ENCODE measurements at regions not wholly inside any gene's neighbourhood (a gene's known extent, or its start where the extent isn't known, plus 50 kb on each side); places are given as distances from the start of the nearest gene placed in this dataset.

DNA sequence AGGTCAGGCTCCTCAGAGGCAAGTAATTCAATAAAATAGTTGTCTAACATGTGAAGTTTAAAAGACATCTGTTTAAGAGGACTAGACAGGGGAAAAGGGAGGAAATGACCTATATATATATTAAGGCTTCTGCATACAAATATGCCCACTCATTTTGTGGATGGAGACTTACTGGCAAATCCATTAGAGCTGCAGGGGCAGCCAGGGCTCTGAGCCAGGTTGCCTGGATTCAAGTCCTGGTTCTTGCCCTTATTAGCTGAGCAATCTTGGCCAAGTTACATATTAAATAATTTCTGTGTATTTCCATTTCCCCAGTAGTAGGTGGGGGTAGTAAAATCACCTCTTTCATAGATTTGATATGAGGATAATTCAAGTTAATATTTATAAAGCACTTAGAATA, 287.0 kb upstream of the RIMS1 start:
- Histone ChIP-seq H3K27ac (ENCODE audit: insufficient read length, low read depth, low read length) (no peak overlapping the region), H4K5ac (ENCODE audit: insufficient read length, low read depth, low read length) (no peak overlapping the region), H2BK15ac (ENCODE audit: low read depth, low read length) (no peak overlapping the region), H3K56ac (ENCODE audit: insufficient read length, low read depth, low read length) (no peak overlapping the region), H3K79me2 (ENCODE audit: insufficient read depth, low read length) (no peaks in the 10 kb centered on the region), H2BK12ac (ENCODE audit: insufficient read length, low read depth, low read length) (no peak overlapping the region), H2AFZ (ENCODE audit: low read length) (no peak overlapping the region), H3T11ph (ENCODE audit: low read length) (no peak overlapping the region), H3K23me2 (ENCODE audit: insufficient read length, low read depth, low read length, poor library complexity, severe bottlenecking) (no peaks in the 10 kb centered on the region), H3K27me3 (ENCODE audit: insufficient read depth, low read length) (no peaks in the 10 kb centered on the region), H3K18ac (ENCODE audit: insufficient read length, low read depth, low read length) (no peak overlapping the region), H4K20me1 (ENCODE audit: control insufficient read depth, insufficient read depth, insufficient read length) (no peaks in the 10 kb centered on the region), H4K8ac (replicated peaks; ENCODE audit: insufficient read length, low read depth, low read length) (no peak overlapping the region), H3K4ac (ENCODE audit: low read depth, low read length) (no peak overlapping the region), H2AK5ac (ENCODE audit: insufficient read length, low read length) (no peak overlapping the region), H3K4me1 (ENCODE audit: insufficient read depth, low read length) (peaks cover 3% of the 10 kb centered on the region; the same call in 1 of the 2 replicates), H3K79me1 (ENCODE audit: insufficient read depth, low read depth, low read length, poor library complexity, severe bottlenecking) (no peaks in the 10 kb centered on the region), H2BK120ac (ENCODE audit: low read depth, low read length, poor library complexity, severe bottlenecking) (no peak overlapping the region), H2BK5ac (ENCODE audit: insufficient read length, low read length) (no peak overlapping the region), H3K9ac (ENCODE audit: extremely low read depth, insufficient read length, low read length) (no peak overlapping the region), H4K91ac (ENCODE audit: insufficient read length, low read depth, low read length) (no peak overlapping the region), H3K14ac (ENCODE audit: insufficient read depth, low read length) (no peak overlapping the region), H3K23ac (ENCODE audit: insufficient read length, low read depth, low read length) (no peak overlapping the region), H3K4me2 (ENCODE audit: insufficient read depth, insufficient read length, low read length) (no peak overlapping the region), H3K9me3 (ENCODE audit: control insufficient read depth, low read depth, low read length) (no peaks in the 10 kb centered on the region), H2BK20ac (ENCODE audit: low read depth, low read length, poor library complexity, severe bottlenecking) (no peak overlapping the region)
- no peaks in the 10 kb centered on the region; the same call in 1 of the 2 replicates for H3K27me3 Mint-ChIP-seq (ENCODE audit: low read depth)
- H3K4me3 Mint-ChIP-seq = no peak overlapping the region
- DNase-seq = no peak
- H3K4me1 Mint-ChIP-seq = peaks cover 0 to 2% of the 10 kb centered on the region in 2 experiments; a peak in 3 of 4 replicates
- H3K36me3 Mint-ChIP-seq (ENCODE audit: insufficient read depth in 1 of 3, low read depth in 3 of 3) = no peaks in the 10 kb centered on the region
- no peak overlapping the region for H3K27ac Mint-ChIP-seq
- TF ChIP-seq, protein P1, sequence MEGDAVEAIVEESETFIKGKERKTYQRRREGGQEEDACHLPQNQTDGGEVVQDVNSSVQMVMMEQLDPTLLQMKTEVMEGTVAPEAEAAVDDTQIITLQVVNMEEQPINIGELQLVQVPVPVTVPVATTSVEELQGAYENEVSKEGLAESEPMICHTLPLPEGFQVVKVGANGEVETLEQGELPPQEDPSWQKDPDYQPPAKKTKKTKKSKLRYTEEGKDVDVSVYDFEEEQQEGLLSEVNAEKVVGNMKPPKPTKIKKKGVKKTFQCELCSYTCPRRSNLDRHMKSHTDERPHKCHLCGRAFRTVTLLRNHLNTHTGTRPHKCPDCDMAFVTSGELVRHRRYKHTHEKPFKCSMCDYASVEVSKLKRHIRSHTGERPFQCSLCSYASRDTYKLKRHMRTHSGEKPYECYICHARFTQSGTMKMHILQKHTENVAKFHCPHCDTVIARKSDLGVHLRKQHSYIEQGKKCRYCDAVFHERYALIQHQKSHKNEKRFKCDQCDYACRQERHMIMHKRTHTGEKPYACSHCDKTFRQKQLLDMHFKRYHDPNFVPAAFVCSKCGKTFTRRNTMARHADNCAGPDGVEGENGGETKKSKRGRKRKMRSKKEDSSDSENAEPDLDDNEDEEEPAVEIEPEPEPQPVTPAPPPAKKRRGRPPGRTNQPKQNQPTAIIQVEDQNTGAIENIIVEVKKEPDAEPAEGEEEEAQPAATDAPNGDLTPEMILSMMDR (conservative IDR thresholded peaks at IDR 0.05) = no peak
- no peaks in the 10 kb centered on the region for H3K9me3 Mint-ChIP-seq
